Gastrocnemius medialis (tissue), 4 donors: ENCODE measurements at regions not wholly inside any gene's neighbourhood (a gene's known extent, or its start where the extent isn't known, plus 50 kb on each side); places are given as distances from the start of the nearest gene placed in this dataset.

ENCODE experiments used
- ATAC-seq, 2 donors: fragments of 150-250 bp; one replicate each; pipeline ENCODE4 v1.9.1; 2016
- DNase-seq, 2 donors: peaks; one replicate each; pipeline ENCODE4 v3.0.0-alpha.2; 2019
- H3K27ac ChIP-seq, 4 donors: fragments of 200-600 bp; sonication (generic); 1 replicate in 1 of 4; 2 replicates in 3 of 4; pipeline ENCODE4 v1.5.1; 2016 to 2018; ENCODE audit warnings: mild to moderate bottlenecking in 2 of 4, moderate library complexity in 1 of 4
- H3K27me3 ChIP-seq, 3 donors: fragments of 200-600 bp; sonication (generic) in 2 of 3; 1 replicate in 1 of 3; 2 replicates in 2 of 3; pipeline versions ENCODE4 v1.5.1 to v1.6.0; 2016 to 2019; ENCODE audit warnings: mild to moderate bottlenecking in 1 of 3, moderate library complexity in 1 of 3
- H3K36me3 ChIP-seq, 2 donors: fragments of 200-600 bp; sonication (generic) in 1 of 2; one replicate each; pipeline ENCODE4 v1.5.1; 2017 to 2018
- H3K4me1 ChIP-seq, 2 donors: fragments of 200-600 bp; sonication (generic) in 1 of 2; one replicate each; pipeline ENCODE4 v1.5.1; 2016 to 2017; ENCODE audit warnings: mild to moderate bottlenecking in 2 of 2
- H3K4me3 ChIP-seq, 4 donors: fragments of 200-600 bp; sonication (generic) in 3 of 4; 1 replicate in 1 of 4; 2 replicates in 3 of 4; pipeline ENCODE4 v1.5.1; 2016 to 2019; ENCODE audit warnings: mild to moderate bottlenecking in 2 of 4
- H3K9me3 ChIP-seq, 3 donors: fragments of 200-600 bp; sonication (generic) in 2 of 3; 1 replicate in 1 of 3; 2 replicates in 2 of 3; pipeline ENCODE4 v1.5.1; 2016 to 2019
- CTCF ChIP-seq, 5 experiments: fragments of 450-650 bp in 3 of 5; fragments of 200-600 bp in 2 of 5; sonication (generic) in 2 of 5; IDR thresholded peaks in 4 of 5; conservative IDR thresholded peaks in 1 of 5; 1 replicate in 4 of 5; 2 replicates in 1 of 5; pipeline ENCODE4 v1.5.1; 2016 to 2019; ENCODE audit warnings: antibody characterized with exemption in 5 of 5, mild to moderate bottlenecking in 3 of 5, moderate library complexity in 3 of 5
- POLR2A ChIP-seq, 2 donors: fragments of 450-650 bp; IDR thresholded peaks; one replicate each; pipeline ENCODE4 v1.6.1; 2017; ENCODE audit warnings: antibody characterized with exemption in 2 of 2, mild to moderate bottlenecking in 2 of 2, moderate library complexity in 2 of 2
- in situ Hi-C, 4 donors: fragments of 200-750 bp; cut with MboI; loops; one replicate each; pipeline versions ENCODE4 v1.15.0 to v1.8.0; 2017; ENCODE audit warnings: low sequenced_read_pairs in 4 of 4
- intact Hi-C: fragments of 100-400 bp; cut with DNase I; formaldehyde crosslinking; loops from one replicate; pipeline ENCODE4 v1.15.1; 2023; ENCODE audit warnings: low total_unique reads

- H3K36me3 ChIP-seq, result no peaks in the 10 kb centered on the region
- no peak overlapping the region for H3K4me3 ChIP-seq
- no peaks in the 10 kb centered on the region for H3K27me3 ChIP-seq
- ATAC-seq (no peak), DNase-seq (no peak)
- TF ChIP-seq CTCF (IDR thresholded peaks at IDR 0.05 in 4 of 5, conservative IDR thresholded peaks at IDR 0.05 in 1 of 5) (no peak), POLR2A (IDR thresholded peaks at IDR 0.05) (no peak)
- no peak overlapping the region for H3K27ac ChIP-seq
- intact Hi-C loops (no loop called here), in situ Hi-C loops (no loop called here)
- H3K4me1 ChIP-seq, result no peaks in the 10 kb centered on the region
- H3K9me3 ChIP-seq, result no peaks in the 10 kb centered on the region
These were observed 431.2 kb upstream of the CHST9 start for GRCh38 chr18:27616324-27616723.

- Histone ChIP-seq H3K27me3 (no peaks in the 10 kb centered on the region), H3K4me1 (no peaks in the 10 kb centered on the region), H3K27ac (no peak overlapping the region), H3K36me3 (no peaks in the 10 kb centered on the region), H3K4me3 (no peak overlapping the region), H3K9me3 (no peaks in the 10 kb centered on the region)
- intact Hi-C loops, result no loop called here
- DNase-seq, result no peak
- in situ Hi-C loops, result no loop called here
- ATAC-seq, result no peak
- no peak for TF ChIP-seq CTCF (IDR thresholded peaks at IDR 0.05 in 4 of 5, conservative IDR thresholded peaks at IDR 0.05 in 1 of 5)
- TF ChIP-seq POLR2A (IDR thresholded peaks at IDR 0.05), result no peak
These were observed 430.1 kb upstream of the CHST9 start for GRCh38 chr18:27614951-27615844.

GRCh38 chr18:27609221-27609620 is 424.1 kb upstream of the CHST9 start:
- Histone ChIP-seq H3K27me3 (no peaks in the 10 kb centered on the region), H3K27ac (no peak overlapping the region), H3K4me3 (no peak overlapping the region), H3K9me3 (no peaks in the 10 kb centered on the region), H3K36me3 (no peaks in the 10 kb centered on the region), H3K4me1 (no peaks in the 10 kb centered on the region)
- in situ Hi-C loops, result loop anchor here in 2 of 4 donors (5.0 to 10.0 kb wide), 2 partner anchors 138 to 244 kb away; no protein-coding TSS in a partner anchor
- TF ChIP-seq CTCF (IDR thresholded peaks at IDR 0.05 in 4 of 5, conservative IDR thresholded peaks at IDR 0.05 in 1 of 5) (no peak), POLR2A (IDR thresholded peaks at IDR 0.05) (no peak)
- intact Hi-C loops, result no loop called here
- ATAC-seq (no peak), DNase-seq (no peak)

GRCh38 chr18:27608742-27609141 is 423.6 kb upstream of the CHST9 start:
- intact Hi-C loops, result no loop called here

More at GRCh38 chr18:27608742-27609141, 423.6 kb upstream of the CHST9 start:
- DNase-seq (no peak), ATAC-seq (no peak)
- in situ Hi-C loops, result loop anchor here in 2 of 4 donors (5.0 to 10.0 kb wide), 2 partner anchors 139 to 244 kb away; no protein-coding TSS in a partner anchor
- H3K27ac ChIP-seq, result no peak overlapping the region
- no peaks in the 10 kb centered on the region for H3K4me1 ChIP-seq
- H3K4me3 ChIP-seq, result no peak overlapping the region
- H3K27me3 ChIP-seq, result no peaks in the 10 kb centered on the region
- TF ChIP-seq POLR2A (IDR thresholded peaks at IDR 0.05) (no peak), CTCF (IDR thresholded peaks at IDR 0.05 in 4 of 5, conservative IDR thresholded peaks at IDR 0.05 in 1 of 5) (no peak)
- no peaks in the 10 kb centered on the region for H3K36me3 ChIP-seq
- H3K9me3 ChIP-seq, result no peaks in the 10 kb centered on the region
